ENCODE measurements at regions not wholly inside any gene's neighbourhood (a gene's known extent, or its start where the extent isn't known, plus 50 kb on each side); places are given as distances from the start of the nearest gene placed in this dataset.
"Not testable (repeated sequence)": the region's sequence is repeated elsewhere in the genome, so short reads cannot be mapped to it uniquely, and the experiment has no call there.

DNA sequence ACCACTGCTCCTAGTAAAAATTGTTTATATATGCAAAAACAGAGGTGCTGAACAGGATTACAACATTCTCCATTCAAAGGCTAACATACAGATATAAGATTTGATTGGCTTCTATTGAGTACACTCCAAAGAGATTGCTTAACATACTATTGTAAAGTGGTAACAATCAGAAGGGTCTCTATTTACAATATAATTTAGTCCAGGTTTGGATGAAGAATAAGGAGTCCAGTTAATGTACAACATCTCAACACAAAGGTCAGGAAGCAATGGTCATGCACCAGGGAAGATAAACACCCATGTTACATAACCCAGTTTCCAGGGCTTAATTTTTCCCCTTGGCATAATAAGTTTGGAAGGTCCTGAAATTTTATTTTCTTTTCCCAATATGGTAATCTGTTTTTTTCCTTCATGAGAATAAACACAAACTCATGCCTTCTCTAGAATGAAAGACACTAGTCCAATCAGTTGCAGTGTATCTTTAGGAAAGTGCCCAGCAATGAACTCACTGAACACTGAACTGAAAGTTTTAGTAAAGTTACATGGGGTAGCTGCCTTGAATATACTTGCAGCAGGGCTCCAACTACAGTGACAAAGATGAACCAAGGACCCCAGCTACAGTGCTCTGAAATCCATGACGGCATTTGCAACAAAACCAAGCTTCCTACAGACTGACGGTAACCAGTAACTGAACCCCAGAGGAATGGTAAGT lies 255.3 kb upstream of the GJE1 start:
- no peak for DNase-seq

DNA sequence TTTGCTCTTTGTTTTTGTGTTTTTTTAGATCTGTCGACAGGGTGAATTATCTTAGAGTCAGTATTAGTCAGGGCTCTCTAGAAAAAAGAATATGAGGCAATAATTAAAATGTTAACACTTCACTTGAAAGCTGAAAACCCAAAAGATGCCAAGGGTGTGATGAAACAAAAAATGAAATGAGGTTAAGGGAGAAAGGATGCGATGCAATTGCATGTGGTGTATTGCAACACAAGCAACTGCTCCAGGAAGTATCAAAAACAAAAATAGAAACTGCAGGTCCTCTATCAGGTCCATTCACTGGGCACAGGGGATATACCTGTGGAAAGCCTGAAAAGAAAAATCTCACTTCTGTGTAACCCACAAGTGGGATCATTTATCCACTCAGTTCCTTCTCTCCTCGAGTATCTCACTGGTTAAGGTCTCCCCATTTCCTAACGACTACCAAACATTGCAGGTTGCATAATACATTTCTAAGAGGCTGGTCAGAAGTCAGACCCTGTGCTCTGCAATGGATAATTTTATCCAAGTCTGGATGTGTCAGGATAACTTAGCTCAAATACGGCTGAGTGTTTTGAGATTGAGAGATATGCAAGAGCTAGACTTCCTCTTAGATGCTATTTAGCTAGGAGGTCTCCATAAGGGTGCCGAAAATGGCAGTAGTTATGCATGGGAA lies 257.7 kb upstream of the GJE1 start:
- no peak for DNase-seq

DNA sequence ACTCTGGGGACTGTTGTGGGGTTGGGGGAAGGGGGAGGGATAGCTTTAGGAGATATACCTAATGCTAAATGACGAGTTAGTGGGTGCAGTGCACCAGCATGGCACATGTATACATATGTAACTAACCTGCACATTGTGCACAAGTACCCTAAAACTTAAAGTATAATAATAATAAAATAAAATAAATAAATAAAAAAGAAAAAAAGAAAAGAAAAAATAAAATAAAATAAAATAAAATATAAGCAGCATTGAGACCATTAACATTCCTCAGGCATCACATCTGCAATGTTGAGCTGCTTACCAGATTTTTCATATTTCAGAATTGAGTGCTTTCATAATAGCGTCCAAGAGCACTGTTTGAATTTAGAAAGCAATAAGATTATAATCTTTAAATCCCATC lies 263.2 kb upstream of the GJE1 start:
- DNase-seq = not testable (repeated sequence)

DNA sequence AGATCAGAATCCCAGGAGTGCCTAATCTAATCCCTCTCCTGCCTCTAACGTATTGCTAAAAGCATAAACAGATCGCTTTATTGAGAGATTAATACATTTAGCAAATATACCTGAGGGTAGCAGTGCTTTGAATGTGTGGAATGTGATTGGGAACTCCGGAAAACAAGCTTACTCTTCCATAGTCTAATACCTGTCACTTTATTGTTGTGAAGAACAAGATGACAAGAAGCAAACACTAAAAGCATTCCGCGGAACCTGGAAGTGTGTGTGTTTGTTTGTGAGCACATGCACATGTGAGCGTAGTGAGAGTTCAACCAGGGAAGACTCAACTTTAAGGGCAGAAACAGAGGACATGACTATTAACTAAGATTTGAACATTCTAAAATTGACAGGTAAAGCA lies 265.0 kb upstream of the GJE1 start:
- no peak for DNase-seq

DNA sequence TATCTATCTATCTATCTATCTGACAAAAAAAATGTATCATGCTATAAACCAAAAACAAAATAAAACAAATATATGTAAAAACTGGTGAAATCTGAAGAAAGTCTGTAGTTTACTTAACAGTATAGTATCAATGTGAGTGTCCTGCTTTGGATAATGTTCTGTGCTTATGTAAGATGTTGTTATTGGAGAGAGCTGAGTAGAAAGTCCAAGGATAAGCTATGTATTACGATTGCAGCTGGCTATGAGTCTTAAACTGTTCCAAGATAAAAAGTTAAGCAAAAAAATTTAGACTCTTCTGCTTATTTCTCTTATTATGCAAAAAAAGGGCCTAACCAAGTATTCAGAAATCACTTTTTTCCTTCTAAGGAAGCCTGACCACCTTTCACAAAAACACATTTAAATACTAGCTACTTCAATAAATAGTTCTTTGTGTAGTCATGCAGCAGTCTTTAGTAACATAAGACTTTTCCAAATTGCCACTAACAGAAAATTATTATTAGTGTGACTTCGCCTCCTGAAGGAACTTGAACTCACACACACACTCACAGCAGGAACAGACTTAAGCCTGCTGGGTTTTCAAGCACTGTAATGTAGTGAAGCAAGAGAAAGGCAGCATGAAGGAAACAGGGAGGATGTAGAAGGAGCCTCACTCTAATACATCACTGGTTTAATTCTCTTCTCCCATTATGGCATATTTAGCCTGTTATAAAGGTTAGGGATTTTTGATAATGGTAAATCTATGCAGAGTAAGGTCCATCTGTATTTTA lies 265.8 kb upstream of the GJE1 start:
- no peak for DNase-seq

DNA sequence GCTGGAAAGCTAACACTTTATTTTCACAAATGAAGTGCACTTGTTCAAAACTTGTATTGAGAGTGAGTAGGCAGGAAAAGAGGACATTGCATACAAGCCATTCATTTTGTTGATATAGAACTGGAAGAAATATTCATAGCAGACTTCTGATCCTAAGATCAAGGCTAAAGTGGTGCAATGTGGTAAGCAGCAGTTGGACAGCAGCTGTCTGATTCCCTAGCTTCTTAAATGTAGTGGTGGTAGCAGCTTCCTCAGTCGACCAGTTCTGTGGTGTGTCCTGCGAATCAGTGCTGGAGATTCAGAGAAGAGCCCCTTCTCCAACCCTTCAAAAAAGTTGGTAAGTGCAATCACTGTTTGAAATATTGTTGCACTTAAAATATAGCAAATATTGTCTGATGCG lies 281.7 kb upstream of the GJE1 start:
- no peak for DNase-seq

DNA sequence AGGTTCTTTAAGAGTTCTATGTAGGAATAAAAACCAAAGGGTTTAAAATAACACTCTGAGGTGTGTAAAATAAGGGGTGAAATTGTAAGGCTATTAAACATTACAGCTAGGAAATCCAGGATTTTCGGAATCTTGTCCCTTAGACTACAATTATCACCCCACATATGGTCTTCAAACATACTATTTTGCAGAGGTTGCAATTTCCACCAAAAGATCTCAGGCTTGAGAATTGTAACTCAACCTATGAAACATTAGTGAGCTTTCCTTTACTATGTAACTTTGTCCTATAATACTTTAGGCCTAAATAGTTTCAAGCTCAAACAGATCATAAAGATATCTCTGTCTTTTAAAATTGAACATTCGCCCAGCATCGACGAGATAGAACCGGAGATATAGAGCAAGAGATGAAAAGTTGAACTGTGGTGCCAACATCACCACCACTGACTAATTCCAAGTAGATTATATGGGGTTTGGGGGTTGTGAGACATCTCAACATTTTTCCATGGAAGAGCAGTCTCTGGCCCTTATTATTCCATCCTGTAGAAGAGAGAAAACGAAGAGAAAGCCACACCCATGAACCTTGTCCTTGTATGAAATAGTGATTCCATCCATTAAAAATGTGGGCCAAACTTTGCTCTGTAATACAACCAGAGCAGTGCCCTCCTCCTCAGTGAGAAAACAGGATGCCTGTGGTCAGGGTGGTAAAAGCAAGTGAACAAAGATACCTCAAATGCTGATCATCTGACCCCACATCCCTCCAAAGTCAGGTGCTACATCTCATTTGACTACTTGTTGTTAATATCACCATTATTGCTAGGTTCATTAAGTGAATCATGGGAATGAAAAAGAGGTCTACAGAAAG lies 284.5 kb upstream of the GJE1 start:
- DNase-seq = no peak

DNA sequence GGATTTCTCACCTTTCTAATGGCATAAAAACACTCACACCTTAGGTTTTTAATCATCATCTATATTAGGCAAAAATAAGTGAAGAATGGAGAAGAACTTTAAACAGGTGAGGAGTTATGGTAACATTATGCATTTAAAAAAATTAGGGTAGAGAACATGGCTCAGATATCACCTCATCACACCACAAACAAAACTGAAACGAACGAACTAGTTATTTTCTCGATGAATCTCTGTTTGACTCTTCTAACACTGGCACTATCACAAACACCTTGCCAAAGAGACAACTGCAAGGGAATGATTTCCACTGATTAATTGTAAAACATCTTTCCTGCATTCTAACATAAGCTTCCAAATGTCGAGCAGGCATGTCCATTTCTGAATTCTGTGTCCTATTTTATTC lies 286.1 kb upstream of the GJE1 start:
- no peak for DNase-seq

DNA sequence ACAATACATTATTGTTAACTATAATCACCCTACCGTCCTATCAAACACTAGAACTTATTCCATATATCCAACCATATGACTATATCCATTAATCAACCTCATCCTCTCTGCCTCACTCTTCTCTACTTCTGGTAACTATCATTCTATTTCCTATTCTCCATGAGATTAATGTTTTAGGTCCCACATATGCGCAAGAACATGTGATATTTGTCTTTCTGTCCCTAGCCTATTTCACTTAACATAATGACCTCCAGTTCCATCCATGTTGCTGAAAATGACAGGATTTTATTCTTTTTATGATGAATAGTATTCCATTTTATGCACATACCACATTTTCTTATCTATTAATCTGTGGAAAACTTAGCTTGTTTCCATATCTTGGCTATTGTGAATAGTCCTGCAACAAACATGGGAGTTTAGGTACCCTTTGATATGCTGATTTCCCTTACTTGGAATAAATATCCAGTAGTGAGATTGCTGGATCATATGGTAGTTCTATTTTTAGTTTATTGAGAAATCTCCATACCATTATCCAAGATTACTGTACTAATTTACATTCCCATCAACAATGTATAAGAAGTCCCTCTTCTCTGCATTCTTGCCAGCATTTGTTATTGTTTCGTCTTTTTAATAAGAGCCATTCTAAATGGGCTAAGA lies 289.4 kb upstream of the GJE1 start:
- DNase-seq = no peak

DNA sequence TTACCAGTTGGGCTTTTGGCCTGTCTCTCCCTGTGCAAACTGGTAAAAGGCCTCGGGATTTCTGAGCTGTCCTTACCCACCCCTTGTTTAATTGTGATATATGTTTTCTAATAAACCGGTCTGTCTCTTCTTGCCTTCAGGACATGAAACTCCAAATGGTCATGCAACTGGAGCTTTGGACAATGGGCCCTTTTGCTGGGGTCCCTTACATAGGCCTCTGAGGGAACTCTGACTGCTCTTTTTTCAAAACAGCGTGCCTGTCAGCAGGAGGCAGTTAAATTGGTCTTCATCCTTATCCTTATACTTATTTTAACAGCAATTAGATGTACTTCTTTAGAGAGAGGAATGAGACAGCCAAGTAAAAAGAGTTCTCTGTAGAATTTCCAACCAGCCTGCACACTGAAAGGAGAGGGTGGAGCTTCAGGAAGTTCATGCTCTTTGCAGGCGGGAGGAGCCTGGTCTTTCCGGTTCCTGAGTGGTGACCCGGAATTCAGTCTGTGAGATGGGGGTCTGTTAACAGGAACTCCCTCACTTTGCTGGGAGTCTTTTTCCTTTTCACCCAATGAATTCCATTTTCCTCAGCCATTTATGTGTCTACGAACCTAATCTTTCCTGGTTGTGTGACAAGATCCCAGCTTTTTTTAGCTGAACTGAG lies 299.6 kb upstream of the GJE1 start:
- no peak for DNase-seq

DNA sequence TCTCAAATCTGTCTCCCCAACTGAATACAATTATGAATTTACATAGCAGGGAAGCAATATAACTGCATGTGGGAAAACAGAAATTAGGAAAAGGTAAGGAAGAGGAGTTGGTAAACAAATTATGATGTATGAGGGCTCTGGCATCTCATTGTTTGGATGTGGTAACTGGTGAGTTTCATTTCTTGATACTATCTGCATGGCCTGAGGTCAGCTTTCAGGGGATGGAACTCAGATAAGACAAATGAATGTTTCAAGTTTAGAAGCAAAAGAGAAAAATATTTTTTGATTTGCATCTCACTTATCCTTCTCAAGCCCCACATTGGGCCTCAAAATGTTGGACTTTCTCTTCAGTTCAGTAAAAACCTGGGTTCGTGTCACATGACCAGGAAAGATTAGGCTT lies 302.2 kb upstream of the GJE1 start:
- DNase-seq = no peak

DNA sequence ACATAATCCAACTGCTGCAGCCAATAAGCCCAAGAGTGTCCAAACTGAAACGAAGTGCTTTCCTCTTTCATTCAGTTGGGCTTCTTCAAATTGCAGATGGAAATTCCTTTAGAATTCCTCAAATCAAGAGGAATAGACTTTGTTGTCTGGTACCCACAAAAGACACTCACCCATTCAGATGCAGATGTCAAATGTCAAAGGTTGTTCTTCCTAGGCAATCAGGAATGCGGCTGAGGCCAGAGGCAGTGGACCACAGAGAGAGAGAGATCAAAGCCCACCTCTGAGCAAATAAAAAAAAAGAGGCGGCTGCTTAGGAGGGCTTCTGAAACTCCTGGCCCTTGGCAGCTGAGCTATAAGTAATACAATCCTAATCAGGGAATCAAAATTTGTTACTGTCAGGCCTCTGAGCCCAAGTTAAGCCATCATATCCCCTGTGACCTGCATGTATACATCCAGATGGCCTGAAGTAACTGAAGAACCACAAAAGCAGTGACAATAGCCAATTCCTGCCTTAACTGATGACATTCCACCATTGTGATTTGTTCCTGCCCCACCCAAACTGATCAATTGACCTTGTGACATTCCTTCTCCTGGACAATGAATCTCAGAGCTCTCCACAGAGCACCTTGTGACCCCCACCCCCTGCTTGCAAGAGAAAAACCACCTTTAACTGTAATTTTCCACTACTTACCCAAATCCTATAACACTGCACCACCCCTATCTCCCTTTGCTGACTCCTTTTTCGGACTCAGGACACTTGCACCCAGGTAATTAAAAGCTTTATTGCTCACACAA lies 303.0 kb upstream of the GJE1 start:
- DNase-seq = no peak

DNA sequence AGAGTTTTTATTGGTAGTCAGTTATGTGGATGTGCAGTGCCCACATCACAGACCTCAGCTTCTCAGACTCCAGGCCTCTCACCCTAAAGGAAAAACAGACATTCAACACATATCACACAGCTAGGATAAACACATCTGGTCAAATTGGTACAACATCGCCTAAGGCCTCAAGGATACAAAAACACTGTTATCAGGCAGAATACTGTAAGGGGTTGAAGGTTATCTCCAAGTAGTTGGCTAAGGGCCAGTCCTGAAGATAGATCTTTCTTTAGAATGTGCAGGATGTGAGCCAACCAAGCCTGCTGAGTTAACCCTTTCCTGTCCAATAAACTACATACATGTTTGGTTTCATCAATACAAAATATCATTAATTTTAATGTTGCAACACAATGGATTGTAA lies 308.4 kb upstream of the GJE1 start:
- DNase-seq = no peak

DNA sequence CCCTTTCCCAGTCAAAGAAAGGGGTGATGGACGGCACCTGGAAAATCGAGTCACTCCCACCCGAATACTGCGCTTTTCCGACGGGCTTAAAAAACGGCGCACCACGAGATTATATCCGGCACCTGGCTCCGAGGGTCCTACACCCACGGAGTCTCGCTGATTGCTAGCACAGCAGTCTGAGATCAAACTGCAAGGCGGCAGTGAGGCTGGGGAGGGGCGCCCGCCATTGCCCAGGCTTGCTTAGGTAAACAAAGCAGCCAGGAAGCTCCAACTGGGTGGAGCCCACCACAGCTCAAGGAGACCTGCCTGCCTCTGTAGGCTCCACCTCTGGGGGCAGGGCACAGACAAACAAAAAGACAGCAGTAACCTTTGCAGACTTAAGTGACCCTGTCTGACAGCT lies 317.7 kb upstream of the GJE1 start:
- not testable (repeated sequence) for DNase-seq

DNA sequence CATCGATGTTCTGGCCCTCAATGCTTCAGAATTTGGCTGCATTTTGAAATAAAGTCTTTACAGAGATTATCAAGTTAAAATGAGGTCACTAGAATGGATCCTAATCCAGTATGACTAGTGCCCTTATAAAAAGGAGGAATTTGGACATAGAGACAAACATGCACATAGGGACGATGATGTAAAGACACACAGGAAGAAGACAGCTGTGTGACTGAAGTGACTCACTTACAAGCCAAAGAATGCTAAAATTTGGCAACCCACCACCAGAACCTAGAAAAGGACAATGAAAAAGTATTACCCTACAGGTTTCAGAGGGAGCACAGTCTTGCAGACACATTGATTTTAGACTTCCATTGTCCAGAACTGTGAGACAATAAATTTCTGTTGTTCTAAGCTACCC lies 322.8 kb upstream of the GJE1 start:
- no peak for DNase-seq

DNA sequence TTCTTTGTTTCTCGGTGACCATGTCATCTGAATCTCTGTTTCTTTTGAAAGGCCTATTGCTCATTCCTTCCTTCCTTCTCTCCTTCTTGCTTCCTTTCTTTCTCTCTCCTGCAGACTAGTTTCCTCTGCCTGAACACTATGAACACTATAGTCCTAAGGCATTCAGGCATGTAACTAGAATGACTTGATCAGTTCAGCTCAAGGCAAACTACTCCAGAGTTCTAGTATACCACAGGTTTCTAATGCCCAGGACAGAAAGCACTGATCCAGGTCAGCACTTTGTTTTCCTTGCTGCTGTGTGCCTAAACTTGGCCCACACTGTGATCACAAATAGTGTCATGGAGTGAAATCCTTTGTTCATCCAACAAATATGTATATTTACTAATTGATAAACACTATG lies 324.1 kb upstream of the GJE1 start:
- DNase-seq = no peak

DNA sequence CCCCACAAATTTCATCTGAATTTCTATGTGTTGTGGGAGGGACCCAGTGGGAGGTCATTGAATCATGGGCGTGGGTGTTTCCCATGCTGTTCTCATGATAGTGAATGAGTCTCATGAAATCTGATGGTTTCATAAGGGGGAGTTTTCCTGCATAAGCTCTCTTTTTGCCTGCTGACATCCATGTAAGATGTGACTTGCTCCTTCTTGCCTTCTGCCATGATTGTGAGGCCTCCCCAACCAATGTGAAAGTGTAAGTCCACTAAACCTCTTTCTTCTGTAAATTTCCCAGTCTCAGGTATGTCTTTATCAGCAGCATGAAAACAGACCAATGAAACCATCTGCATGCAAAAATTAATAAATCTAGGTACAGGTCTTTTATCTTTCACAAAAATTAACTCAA lies 331.8 kb upstream of the GJE1 start:
- DNase-seq = not testable (repeated sequence)

DNA sequence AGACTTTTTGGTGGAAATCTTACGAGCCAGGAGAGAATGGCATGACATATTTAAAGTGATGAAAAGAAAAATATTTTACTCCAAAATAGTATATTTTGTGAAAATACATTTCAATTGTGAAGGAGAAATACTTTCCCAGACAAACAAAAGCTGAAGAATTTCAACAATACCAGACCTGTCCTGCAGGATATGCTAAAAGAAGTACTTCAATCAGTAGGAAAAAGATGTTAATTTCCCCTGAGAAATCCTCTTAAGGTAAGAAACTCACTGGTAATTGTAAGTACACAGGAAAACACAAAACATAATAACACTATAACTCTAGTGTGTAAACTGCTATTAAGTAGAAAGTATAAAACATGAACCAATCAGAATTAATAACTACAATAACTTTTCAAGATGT lies 341.8 kb upstream of the GJE1 start:
- DNase-seq = no peak

DNA sequence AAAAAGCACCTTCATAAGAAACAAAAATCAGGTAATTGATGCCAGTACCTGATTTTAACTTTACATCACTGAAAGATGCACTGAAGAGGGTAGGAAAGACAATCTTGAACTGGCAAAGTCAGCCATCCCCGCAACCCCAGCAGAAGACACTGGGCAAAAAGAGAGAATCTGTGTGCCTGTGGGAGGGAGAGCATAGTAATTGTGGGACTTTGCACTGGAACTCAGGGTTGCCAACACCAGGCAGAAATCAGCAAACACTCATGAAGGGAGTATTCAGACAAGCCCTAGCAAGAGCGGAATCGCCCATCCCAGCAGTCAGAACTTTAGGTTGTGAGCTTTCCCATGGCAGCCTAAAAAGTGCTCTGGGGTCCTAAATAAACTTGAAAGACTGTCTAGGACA lies 344.6 kb upstream of the GJE1 start:
- no peak for DNase-seq

DNA sequence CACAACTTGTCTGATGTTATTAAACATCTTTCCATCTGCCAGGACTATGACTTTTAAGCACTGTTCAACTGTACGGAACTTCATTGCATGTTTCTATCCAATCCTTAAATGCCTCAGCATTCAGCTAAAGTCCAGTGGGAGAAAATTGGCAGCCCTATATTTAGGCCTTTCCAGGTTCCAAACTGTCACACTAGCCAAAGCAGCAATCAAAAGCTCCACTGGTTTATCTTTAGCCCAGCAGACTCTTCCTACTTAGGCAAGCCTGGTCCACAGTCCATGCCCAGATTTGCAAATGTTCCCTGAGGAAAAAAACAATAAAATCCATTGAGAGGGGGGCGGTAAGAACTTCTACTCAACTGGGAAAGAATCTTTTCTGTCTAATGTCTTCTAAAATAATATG lies 349.1 kb upstream of the GJE1 start:
- DNase-seq = no peak
